Keratinocyte (primary cell): ENCODE measurements at regions not wholly inside any gene's neighbourhood (a gene's known extent, or its start where the extent isn't known, plus 50 kb on each side); places are given as distances from the start of the nearest gene placed in this dataset.

Source experiments
- DNase-seq: peaks from one replicate; pipeline ENCODE4 v3.0.0-alpha.2; 2011; ENCODE audit warnings: low read depth, missing footprints, low spot score
- FAIRE-seq: peaks from 2 replicates; lab custom pipeline; 2011; peaks lifted over from hg19 to GRCh38; lab: Jason Lieb, UNC
- H2AFZ ChIP-seq: 2 replicates; pipeline ENCODE4 v1.6.0; 2012; ENCODE audit warnings: low read length, control low read depth, inconsistent platforms; ENCODE audit not compliant: control insufficient read depth
- H3K27ac ChIP-seq: 2 replicates; pipeline ENCODE4 v1.5.1; 2011; ENCODE audit warnings: low read length; ENCODE audit not compliant: control insufficient read depth, insufficient read depth
- H3K27me3 ChIP-seq: 3 replicates; pipeline ENCODE4 v1.6.0; 2011; ENCODE audit warnings: low read length; ENCODE audit not compliant: control insufficient read depth, insufficient read depth; ENCODE audit errors: extremely low read depth
- H3K36me3 ChIP-seq, 2 experiments: 2 replicates in 1 of 2; 3 replicates in 1 of 2; pipeline ENCODE4 v1.5.1; 2011; ENCODE audit warnings: low read length in 2 of 2, mild to moderate bottlenecking in 1 of 2; ENCODE audit not compliant: control insufficient read depth in 2 of 2, insufficient read depth in 2 of 2; ENCODE audit errors: extremely low read depth in 1 of 2
- H3K4me1 ChIP-seq: 3 replicates; pipeline ENCODE4 v1.5.1; 2011; ENCODE audit warnings: low read length; ENCODE audit not compliant: control insufficient read depth, insufficient read depth; ENCODE audit errors: extremely low read depth
- H3K4me2 ChIP-seq: 3 replicates; pipeline ENCODE4 v1.6.0; 2011; ENCODE audit warnings: low read depth, low read length; ENCODE audit not compliant: control insufficient read depth, insufficient read depth; ENCODE audit errors: extremely low read depth
- H3K4me3 ChIP-seq, 3 experiments: fragments of 200-600 bp in 1 of 3; sonication (generic) in 1 of 3; 2 replicates in 2 of 3; 3 replicates in 1 of 3; pipeline ENCODE4 v1.5.1; 2011 to 2016; ENCODE audit warnings: low read length in 3 of 3, mild to moderate bottlenecking in 3 of 3, control low read depth in 2 of 3, inconsistent platforms in 1 of 3, low read depth in 1 of 3, mixed read lengths in 1 of 3, mixed run types in 1 of 3, moderate library complexity in 1 of 3; ENCODE audit not compliant: control insufficient read depth in 2 of 3, insufficient read depth in 2 of 3; ENCODE audit errors: extremely low read depth in 1 of 3
- H3K79me2 ChIP-seq: 2 replicates; pipeline ENCODE4 v1.6.0; 2012; ENCODE audit warnings: low read length; ENCODE audit not compliant: control insufficient read depth, insufficient read depth
- H3K9ac ChIP-seq: 3 replicates; pipeline ENCODE4 v1.6.0; 2011; ENCODE audit warnings: low read length; ENCODE audit not compliant: control insufficient read depth, insufficient read depth; ENCODE audit errors: extremely low read depth
- H3K9me1 ChIP-seq: 3 replicates; pipeline ENCODE4 v1.6.0; 2011; ENCODE audit warnings: low read length; ENCODE audit not compliant: control insufficient read depth, insufficient read depth; ENCODE audit errors: extremely low read depth
- H3K9me3 ChIP-seq: 2 replicates; pipeline ENCODE4 v1.5.1; 2012; ENCODE audit warnings: low read depth, low read length; ENCODE audit not compliant: control insufficient read depth
- H4K20me1 ChIP-seq: 3 replicates; pipeline ENCODE4 v1.6.0; 2011; ENCODE audit warnings: low read length; ENCODE audit not compliant: control insufficient read depth, insufficient read depth; ENCODE audit errors: extremely low read depth
- CTCF ChIP-seq, 3 experiments: IDR thresholded peaks in 1 of 3; conservative IDR thresholded peaks in 1 of 3; optimal IDR thresholded peaks in 1 of 3; 2 replicates in 2 of 3; 3 replicates in 1 of 3; pipeline versions ENCODE3 to v1.5.1; 2011; ENCODE audit warnings: low read length in 3 of 3, mild to moderate bottlenecking in 3 of 3, moderate library complexity in 2 of 3, control low read depth in 1 of 3, inconsistent platforms in 1 of 3; ENCODE audit not compliant: insufficient read depth in 2 of 3; ENCODE audit errors: extremely low read depth in 1 of 3
- EZH2 ChIP-seq: IDR thresholded peaks from one replicate; pipeline ENCODE4 v1.6.1; 2012; ENCODE audit warnings: inconsistent platforms, mild to moderate bottlenecking, low read length, moderate library complexity
- dilution Hi-C: fragments of 300-500 bp; cut with MboI; formaldehyde crosslinking; loops from one replicate; pipeline ENCODE4 v1.7.0; 2020; ENCODE audit warnings: low sequenced_read_pairs; ENCODE audit not compliant: extremely low pct_ligation_motif_present

DNA sequence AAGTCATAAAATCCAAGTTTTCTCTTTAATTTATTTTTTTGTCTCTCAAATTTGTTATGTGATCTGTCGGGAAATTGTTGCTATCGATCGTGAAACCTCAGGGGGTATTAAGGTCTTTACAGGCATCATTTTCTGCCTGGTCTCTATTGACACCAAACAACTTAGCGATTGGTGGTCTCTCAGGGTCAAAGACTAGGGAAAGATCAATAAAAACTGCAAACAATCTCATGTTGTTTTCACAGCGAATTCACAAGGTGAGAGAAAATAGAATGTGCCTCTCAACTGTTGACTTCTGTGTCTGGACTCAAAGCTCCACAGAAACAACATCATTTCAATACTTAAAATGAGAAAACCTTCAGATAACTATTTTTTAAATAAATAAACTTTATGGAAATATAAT is 645.4 kb upstream of the MIR17HG start:
- Histone ChIP-seq H3K9me1 (no peaks in the 10 kb centered on the region), H3K36me3 (no peaks in the 10 kb centered on the region), H3K4me1 (no peaks in the 10 kb centered on the region), H3K9me3 (no peaks in the 10 kb centered on the region), H3K4me2 (no peak overlapping the region), H3K27me3 (no peaks in the 10 kb centered on the region), H3K79me2 (no peaks in the 10 kb centered on the region), H3K27ac (no peak overlapping the region), H4K20me1 (no peaks in the 10 kb centered on the region), H3K9ac (no peak overlapping the region), H3K4me3 (no peak overlapping the region), H2AFZ (no peak overlapping the region)
- no peak for TF ChIP-seq CTCF (optimal IDR thresholded peaks at IDR 0.05 in 1 of 3, IDR thresholded peaks at IDR 0.05 in 1 of 3, conservative IDR thresholded peaks at IDR 0.05 in 1 of 3; ENCODE audit: extremely low read depth in 1 of 3, insufficient read depth in 2 of 3, low read length in 3 of 3)
- TF ChIP-seq EZH2: no peak
- dilution Hi-C loops: no loop called here
- DNase-seq (no peak), FAIRE-seq (no peak)

DNA sequence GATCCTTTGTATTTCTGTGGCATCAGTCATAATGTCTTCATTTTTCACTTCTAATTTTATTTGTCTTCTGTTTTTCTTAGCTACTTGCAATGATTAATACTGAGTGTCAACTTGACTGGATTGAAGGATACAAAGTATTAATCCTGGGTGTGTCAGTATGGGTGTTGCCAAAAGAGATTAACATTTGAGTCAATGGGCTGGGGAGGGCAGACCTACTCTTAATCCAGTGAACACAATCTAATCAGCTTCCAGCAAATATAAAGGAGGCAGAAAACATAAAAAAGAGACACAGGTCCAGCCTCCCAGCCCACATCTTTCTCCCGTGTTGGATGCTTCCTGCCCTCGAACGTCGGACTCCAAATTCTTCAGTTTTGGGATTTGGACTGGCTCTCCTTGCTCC is 640.9 kb upstream of the MIR17HG start:
- Histone ChIP-seq H3K27ac (no peak overlapping the region), H3K4me3 (no peak overlapping the region), H4K20me1 (no peaks in the 10 kb centered on the region), H3K4me2 (no peak overlapping the region), H3K4me1 (no peaks in the 10 kb centered on the region), H3K9ac (no peak overlapping the region), H3K27me3 (no peaks in the 10 kb centered on the region), H3K9me3 (no peaks in the 10 kb centered on the region), H3K36me3 (no peaks in the 10 kb centered on the region), H3K79me2 (no peaks in the 10 kb centered on the region), H3K9me1 (no peaks in the 10 kb centered on the region), H2AFZ (no peak overlapping the region)
- FAIRE-seq: no peak
- dilution Hi-C loops: no loop called here
- TF ChIP-seq CTCF (optimal IDR thresholded peaks at IDR 0.05 in 1 of 3, IDR thresholded peaks at IDR 0.05 in 1 of 3, conservative IDR thresholded peaks at IDR 0.05 in 1 of 3; ENCODE audit: extremely low read depth in 1 of 3, insufficient read depth in 2 of 3, low read length in 3 of 3): no peak
- TF ChIP-seq EZH2: no peak
- no peak for DNase-seq
